Loucy (cell line): ENCODE measurements at regions not wholly inside any gene's neighbourhood (a gene's known extent, or its start where the extent isn't known, plus 50 kb on each side); places are given as distances from the start of the nearest gene placed in this dataset.

ENCODE experiments used
- H2AFZ ChIP-seq: fragments of 200-600 bp; sonication (generic); 2 replicates; pipeline ENCODE4 v1.6.0; 2016; ENCODE audit warnings: antibody characterized with exemption, mild to moderate bottlenecking, low read length, moderate library complexity
- H3F3A ChIP-seq: fragments of 200-600 bp; 2 replicates; pipeline ENCODE4 v1.6.0; 2016; ENCODE audit warnings: antibody characterized with exemption, low read depth, mild to moderate bottlenecking
- H3K27me3 ChIP-seq: fragments of 200-600 bp; sonication (generic); 2 replicates; pipeline ENCODE4 v1.6.1; 2014; ENCODE audit warnings: low read length, mild to moderate bottlenecking; ENCODE audit not compliant: insufficient read depth, poor library complexity, severe bottlenecking
- H3K36me3 ChIP-seq: fragments of 200-600 bp; sonication (generic); 2 replicates; pipeline ENCODE4 v1.6.1; 2016; ENCODE audit warnings: low read length; ENCODE audit not compliant: insufficient read depth
- H3K4me1 ChIP-seq: fragments of 200-600 bp; sonication (generic); 2 replicates; pipeline ENCODE4 v1.5.1; 2014; ENCODE audit warnings: low read length, mild to moderate bottlenecking; ENCODE audit not compliant: insufficient read depth, poor library complexity, severe bottlenecking
- H3K4me2 ChIP-seq: fragments of 200-600 bp; sonication (generic); 2 replicates; pipeline ENCODE4 v1.6.0; 2014; ENCODE audit warnings: antibody characterized with exemption, low read length, low read depth, mild to moderate bottlenecking; ENCODE audit not compliant: poor library complexity, severe bottlenecking
- H3K4me3 ChIP-seq: fragments of 200-600 bp; sonication (generic); 2 replicates; pipeline ENCODE4 v1.5.1; 2014; ENCODE audit warnings: low read length, mild to moderate bottlenecking, mixed read lengths; ENCODE audit not compliant: poor library complexity, severe bottlenecking
- H3K79me2 ChIP-seq: fragments of 200-600 bp; sonication (generic); 2 replicates; pipeline ENCODE4 v1.6.1; 2014; ENCODE audit warnings: low read length; ENCODE audit not compliant: insufficient read depth
- H3K9ac ChIP-seq: fragments of 200-600 bp; sonication (generic); 2 replicates; pipeline ENCODE4 v1.6.0; 2014; ENCODE audit warnings: mild to moderate bottlenecking, low read depth, low read length, moderate library complexity; ENCODE audit not compliant: poor library complexity, severe bottlenecking
- H3K9me2 ChIP-seq: fragments of 200-600 bp; sonication (generic); replicated peaks from 2 replicates; pipeline ENCODE4 v1.6.1; 2016; ENCODE audit warnings: low read depth, low read length, mixed read lengths
- H3K9me3 ChIP-seq: fragments of 200-600 bp; sonication (generic); 2 replicates; pipeline ENCODE4 v1.6.1; 2014; ENCODE audit warnings: mild to moderate bottlenecking, antibody characterized with exemption, low read length, low read depth; ENCODE audit not compliant: insufficient read depth
- H4K20me1 ChIP-seq: fragments of 200-600 bp; sonication (generic); 2 replicates; pipeline ENCODE4 v1.6.0; 2014; ENCODE audit warnings: antibody characterized with exemption, low read length, mild to moderate bottlenecking; ENCODE audit not compliant: insufficient read depth, poor library complexity, severe bottlenecking
- CTCF ChIP-seq: fragments of 200-600 bp; sonication (generic); conservative IDR thresholded peaks from 2 replicates; pipeline ENCODE4 v1.5.1; 2014; ENCODE audit warnings: mild to moderate bottlenecking, antibody characterized with exemption, low read length
- EZH2phosphoT487 ChIP-seq: fragments of 200-600 bp; IDR thresholded peaks from 2 replicates; pipeline ENCODE4 v1.6.1; 2018; ENCODE audit warnings: antibody characterized with exemption, mild to moderate bottlenecking, moderate library complexity, borderline replicate concordance

- H3K4me2 ChIP-seq: no peak overlapping the region
- H2AFZ ChIP-seq: no peak overlapping the region
- H3K4me1 ChIP-seq: no peaks in the 10 kb centered on the region
- no peaks in the 10 kb centered on the region for H3K27me3 ChIP-seq
- H3K9me2 ChIP-seq: no peaks in the 10 kb centered on the region
- no peaks in the 10 kb centered on the region for H4K20me1 ChIP-seq
- no peaks in the 10 kb centered on the region for H3K36me3 ChIP-seq
- H3K79me2 ChIP-seq: no peaks in the 10 kb centered on the region
- TF ChIP-seq EZH2phosphoT487 (no peak), CTCF (no peak)
- no peaks in the 10 kb centered on the region for H3K9me3 ChIP-seq
- no peak overlapping the region for H3K4me3 ChIP-seq
- no peak overlapping the region for H3K9ac ChIP-seq
- H3F3A ChIP-seq: no peaks in the 10 kb centered on the region
Measured at GRCh38 chrX:40434947-40435346, 145.8 kb upstream of the ATP6AP2 start.

GRCh38 chrX:40434443-40434842 is 146.3 kb upstream of the ATP6AP2 start:
- H3K9ac ChIP-seq: no peak overlapping the region
- no peak overlapping the region for H3K4me2 ChIP-seq

GRCh38 chrX:40433160-40433559 is 147.6 kb upstream of the ATP6AP2 start:
- no peak overlapping the region for H3K4me3 ChIP-seq
- no peaks in the 10 kb centered on the region for H3K36me3 ChIP-seq
- H3F3A ChIP-seq: no peaks in the 10 kb centered on the region
- H3K9ac ChIP-seq: no peak overlapping the region
- H3K79me2 ChIP-seq: no peaks in the 10 kb centered on the region
- TF ChIP-seq CTCF (no peak), EZH2phosphoT487 (no peak)
- H3K4me1 ChIP-seq: no peaks in the 10 kb centered on the region
- H3K4me2 ChIP-seq: no peak overlapping the region
- no peaks in the 10 kb centered on the region for H3K9me2 ChIP-seq
- H4K20me1 ChIP-seq: no peaks in the 10 kb centered on the region
- no peak overlapping the region for H2AFZ ChIP-seq
- no peaks in the 10 kb centered on the region for H3K9me3 ChIP-seq
- H3K27me3 ChIP-seq: no peaks in the 10 kb centered on the region

More at GRCh38 chrX:40434443-40434842, 146.3 kb upstream of the ATP6AP2 start:
- Histone ChIP-seq H3K4me1 (no peaks in the 10 kb centered on the region), H3K9me2 (no peaks in the 10 kb centered on the region), H3K27me3 (no peaks in the 10 kb centered on the region), H3K4me3 (no peak overlapping the region), H3K79me2 (no peaks in the 10 kb centered on the region), H3K36me3 (no peaks in the 10 kb centered on the region), H3F3A (no peaks in the 10 kb centered on the region), H3K9me3 (no peaks in the 10 kb centered on the region), H2AFZ (no peak overlapping the region), H4K20me1 (no peaks in the 10 kb centered on the region)
- TF ChIP-seq EZH2phosphoT487 (no peak), CTCF (no peak)
